Esophagus squamous epithelium (tissue), 5 donors: ENCODE measurements at regions not wholly inside any gene's neighbourhood (a gene's known extent, or its start where the extent isn't known, plus 50 kb on each side); places are given as distances from the start of the nearest gene placed in this dataset.

ENCODE experiments used
- DNase-seq: peaks from one replicate; lab custom pipeline; 2025; lab: John Stamatoyannopoulos, UW
- H3K27ac ChIP-seq, 4 donors: fragments of 200-600 bp; sonication (generic); one replicate each; pipeline ENCODE4 v1.5.1; 2016 to 2019; ENCODE audit warnings: mild to moderate bottlenecking in 1 of 4
- H3K27me3 ChIP-seq, 4 donors: fragments of 200-600 bp; sonication (generic); 1 replicate in 3 of 4; 2 replicates in 1 of 4; pipeline versions ENCODE4 v1.5.1 to v1.6.0; 2017 to 2021; ENCODE audit warnings: antibody characterized with exemption in 1 of 4
- H3K36me3 ChIP-seq, 3 donors: fragments of 200-600 bp; sonication (generic); one replicate each; pipeline ENCODE4 v1.5.1; 2016 to 2019
- H3K4me1 ChIP-seq, 3 donors: fragments of 200-600 bp; sonication (generic); one replicate each; pipeline ENCODE4 v1.5.1; 2017 to 2019
- H3K4me3 ChIP-seq, 4 donors: fragments of 200-600 bp; sonication (generic); 1 replicate in 3 of 4; 2 replicates in 1 of 4; pipeline ENCODE4 v1.5.1; 2016 to 2019; ENCODE audit warnings: mild to moderate bottlenecking in 2 of 4, moderate library complexity in 1 of 4
- H3K9me3 ChIP-seq, 3 donors: fragments of 200-600 bp; sonication (generic); one replicate each; pipeline ENCODE4 v1.5.1; 2016 to 2019
- POLR2A ChIP-seq, 4 donors: fragments of 450-650 bp; IDR thresholded peaks; one replicate each; pipeline ENCODE4 v1.6.1; 2017; ENCODE audit warnings: antibody characterized with exemption in 4 of 4, mild to moderate bottlenecking in 4 of 4, moderate library complexity in 3 of 4
- WGBS, 2 donors: methylation state at CpG; one replicate each; pipeline ENCODE4 v1.1.5; 2018; 5-methylcytosine and 5-hydroxymethylcytosine counted together
- intact Hi-C: fragments of 100-400 bp; cut with DNase I; formaldehyde crosslinking; loops from one replicate; pipeline ENCODE4 v1.15.0; 2022
- TF ChIP-seq, protein P1 (sequence below), 6 experiments: fragments of 450-650 bp in 4 of 6; fragments of 200-600 bp in 2 of 6; sonication (generic) in 2 of 6; IDR thresholded peaks; one replicate each; pipeline ENCODE4 v1.5.1; 2016 to 2019; ENCODE audit warnings: antibody characterized with exemption in 6 of 6, mild to moderate bottlenecking in 4 of 6, moderate library complexity in 4 of 6
- donor health status: DM: yes; HTN: yes; CAD: no.

DNA sequence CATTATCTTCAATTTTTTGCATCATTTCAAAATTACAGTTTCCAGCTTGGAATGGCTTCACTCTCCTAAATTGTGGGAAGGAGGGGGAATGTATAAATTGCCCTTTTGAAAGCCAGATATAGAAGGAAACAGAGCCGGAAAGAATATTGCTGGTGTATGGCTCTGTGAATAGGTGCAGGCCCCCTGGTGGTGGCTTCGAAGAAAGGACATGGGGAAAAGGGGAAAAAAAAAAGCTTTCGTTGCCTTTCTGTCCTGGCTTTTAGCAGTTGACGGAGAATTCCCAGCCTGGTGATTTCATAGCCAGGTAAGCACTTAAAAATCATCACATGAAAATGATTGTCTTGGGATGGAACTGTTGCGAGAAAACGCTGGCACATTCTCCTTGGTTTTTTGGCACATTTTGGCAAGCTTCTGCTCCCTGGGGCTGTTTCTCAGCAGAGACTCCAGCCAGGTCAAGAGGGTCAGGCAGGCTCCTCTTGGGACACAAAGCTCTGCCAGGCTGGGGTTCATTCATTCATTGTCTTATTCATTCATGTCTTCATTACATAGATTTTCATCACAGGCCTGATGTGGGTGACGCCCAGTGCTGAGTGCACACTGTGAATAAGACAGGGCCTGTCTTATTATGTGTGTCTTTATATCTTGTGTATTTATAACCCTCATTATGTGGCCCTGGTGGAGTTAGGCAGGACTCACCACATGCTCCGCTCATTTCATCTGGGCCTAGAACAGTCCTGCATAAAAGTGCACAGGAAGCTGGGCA lies 300.0 kb upstream of the TPM1 start:
- H3K36me3 ChIP-seq: peaks cover 0 to 11% (median 0%) of the 10 kb centered on the region in 3 donors
- intact Hi-C loops: loop anchor here (10.0 kb wide), 1 partner anchor 348 kb away; the partner anchor contains the start of gene TLN2
- no peaks in the 10 kb centered on the region for H3K27me3 ChIP-seq
- TF ChIP-seq POLR2A (IDR thresholded peaks at IDR 0.05): no peak
- TF ChIP-seq, protein P1, sequence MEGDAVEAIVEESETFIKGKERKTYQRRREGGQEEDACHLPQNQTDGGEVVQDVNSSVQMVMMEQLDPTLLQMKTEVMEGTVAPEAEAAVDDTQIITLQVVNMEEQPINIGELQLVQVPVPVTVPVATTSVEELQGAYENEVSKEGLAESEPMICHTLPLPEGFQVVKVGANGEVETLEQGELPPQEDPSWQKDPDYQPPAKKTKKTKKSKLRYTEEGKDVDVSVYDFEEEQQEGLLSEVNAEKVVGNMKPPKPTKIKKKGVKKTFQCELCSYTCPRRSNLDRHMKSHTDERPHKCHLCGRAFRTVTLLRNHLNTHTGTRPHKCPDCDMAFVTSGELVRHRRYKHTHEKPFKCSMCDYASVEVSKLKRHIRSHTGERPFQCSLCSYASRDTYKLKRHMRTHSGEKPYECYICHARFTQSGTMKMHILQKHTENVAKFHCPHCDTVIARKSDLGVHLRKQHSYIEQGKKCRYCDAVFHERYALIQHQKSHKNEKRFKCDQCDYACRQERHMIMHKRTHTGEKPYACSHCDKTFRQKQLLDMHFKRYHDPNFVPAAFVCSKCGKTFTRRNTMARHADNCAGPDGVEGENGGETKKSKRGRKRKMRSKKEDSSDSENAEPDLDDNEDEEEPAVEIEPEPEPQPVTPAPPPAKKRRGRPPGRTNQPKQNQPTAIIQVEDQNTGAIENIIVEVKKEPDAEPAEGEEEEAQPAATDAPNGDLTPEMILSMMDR (IDR thresholded peaks at IDR 0.05): peak; percentile 48 to 81 (median 70)
- H3K4me1 ChIP-seq: peaks cover 0 to 35% (median 4%) of the 10 kb centered on the region in 3 donors
- H3K27ac ChIP-seq: peak overlapping the region in 3 of 4 donors; percentile 54 to 68 (median 59)
- no peaks in the 10 kb centered on the region for H3K9me3 ChIP-seq
- H3K4me3 ChIP-seq: no peak overlapping the region
- no peak for DNase-seq
- 21 to 25% methylated on average over 8 of the region's 8 CpGs for WGBS, 2 donors

DNA sequence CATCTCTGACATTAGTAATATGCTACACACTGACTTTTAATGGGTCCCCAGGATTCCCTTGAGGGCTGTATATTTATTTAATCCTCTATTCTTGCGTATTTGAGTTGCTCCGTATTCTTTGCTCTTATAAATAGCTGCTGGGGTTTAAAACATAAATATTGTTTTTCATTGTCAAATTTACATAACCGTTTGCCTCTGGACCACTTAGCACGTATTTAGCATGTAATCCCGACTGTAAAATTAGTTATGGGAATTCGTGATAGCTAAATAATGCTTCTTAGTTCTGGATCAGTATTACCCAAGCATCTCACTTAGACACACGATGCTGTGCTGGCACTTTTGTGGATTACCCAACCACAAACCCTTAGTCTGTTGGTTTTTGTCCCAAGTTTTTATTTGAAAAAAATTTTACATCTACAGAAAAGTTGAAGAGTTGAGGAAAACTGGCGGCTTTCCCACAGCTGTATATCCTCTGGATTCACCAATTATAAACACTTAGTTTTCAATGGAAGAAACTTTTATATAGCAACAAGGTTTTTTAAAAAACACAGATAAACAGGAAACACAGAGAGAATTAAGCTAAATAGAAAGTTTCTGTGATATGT lies 296.8 kb upstream of the TPM1 start:
- no peaks in the 10 kb centered on the region for H3K27me3 ChIP-seq
- H3K36me3 ChIP-seq: no peaks in the 10 kb centered on the region
- no peaks in the 10 kb centered on the region for H3K9me3 ChIP-seq
- no peak for TF ChIP-seq POLR2A (IDR thresholded peaks at IDR 0.05)
- DNase-seq: no peak
- 75 to 81% methylated on average over 8 of the region's 8 CpGs for WGBS, 2 donors
- no peak overlapping the region for H3K27ac ChIP-seq
- no peak overlapping the region for H3K4me3 ChIP-seq
- peaks cover 0 to 20% (median 4%) of the 10 kb centered on the region in 3 donors for H3K4me1 ChIP-seq
- intact Hi-C loops: loop anchor here (10.0 kb wide), 1 partner anchor 351 kb away; the partner anchor contains the start of gene TLN2

DNA sequence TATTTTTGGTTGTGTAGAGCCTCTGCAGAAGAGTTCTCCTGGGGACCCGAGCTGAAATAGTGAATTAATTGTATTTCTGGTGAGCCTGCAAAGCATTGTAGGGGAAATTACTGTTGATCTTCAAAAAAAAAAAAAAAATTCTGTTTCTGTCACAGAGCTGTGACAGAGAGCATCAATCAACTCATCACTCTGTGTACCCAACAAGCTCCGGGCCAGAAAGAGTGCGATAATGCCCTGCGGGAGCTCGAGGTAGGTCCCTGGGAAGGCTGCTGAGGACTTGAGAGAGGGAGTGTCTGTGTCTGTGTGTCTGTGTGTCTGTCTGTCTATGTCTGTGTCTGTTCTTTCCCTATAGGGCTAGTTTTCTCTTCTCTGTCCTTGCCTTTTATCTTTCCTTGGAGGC lies 294.4 kb upstream of the TPM1 start:
- no peak for DNase-seq
- H3K9me3 ChIP-seq: no peaks in the 10 kb centered on the region
- no peaks in the 10 kb centered on the region for H3K27me3 ChIP-seq
- H3K27ac ChIP-seq: no peak overlapping the region
- TF ChIP-seq, protein P1 (IDR thresholded peaks at IDR 0.05): no peak
- TF ChIP-seq POLR2A (IDR thresholded peaks at IDR 0.05): no peak
- no peaks in the 10 kb centered on the region for H3K36me3 ChIP-seq
- H3K4me3 ChIP-seq: no peak overlapping the region
- H3K4me1 ChIP-seq: peaks cover 0 to 1% (median 0%) of the 10 kb centered on the region in 3 donors
- intact Hi-C loops: loop anchor here (10.0 kb wide), 1 partner anchor 353 kb away; the partner anchor contains the start of gene TLN2
- 88 to 94% methylated on average over 5 of the region's 5 CpGs for WGBS, 2 donors

- no peaks in the 10 kb centered on the region for H3K4me1 ChIP-seq
- DNase-seq: no peak
- WGBS, 2 donors: 84 to 94% methylated on average over 5 of the region's 5 CpGs
- TF ChIP-seq, protein P1 (IDR thresholded peaks at IDR 0.05): no peak
- no peak for TF ChIP-seq POLR2A (IDR thresholded peaks at IDR 0.05)
- H3K9me3 ChIP-seq: no peaks in the 10 kb centered on the region
- no peaks in the 10 kb centered on the region for H3K36me3 ChIP-seq
- no peaks in the 10 kb centered on the region for H3K27me3 ChIP-seq
- intact Hi-C loops: loop anchor here (10.0 kb wide), 1 partner anchor 354 kb away; the partner anchor contains the start of gene TLN2
- no peak overlapping the region for H3K4me3 ChIP-seq
- no peak overlapping the region for H3K27ac ChIP-seq
Observed at GRCh38 chr15:62749036-62749815, 293.3 kb upstream of the TPM1 start.

GRCh38 chr15:62750471-62750870 lies 292.1 kb upstream of the TPM1 start:
- DNase-seq: no peak
- Histone ChIP-seq H3K27ac (no peak overlapping the region), H3K36me3 (no peaks in the 10 kb centered on the region), H3K9me3 (no peaks in the 10 kb centered on the region), H3K27me3 (no peaks in the 10 kb centered on the region), H3K4me3 (no peak overlapping the region), H3K4me1 (no peaks in the 10 kb centered on the region)
- WGBS, 2 donors: 84 to 91% methylated on average over 4 of the region's 4 CpGs
- no peak for TF ChIP-seq POLR2A (IDR thresholded peaks at IDR 0.05)
- TF ChIP-seq, protein P1 (IDR thresholded peaks at IDR 0.05): no peak
- intact Hi-C loops: no loop called here
